Left lung (tissue), 4 donors: ENCODE measurements at regions not wholly inside any gene's neighbourhood (a gene's known extent, or its start where the extent isn't known, plus 50 kb on each side); places are given as distances from the start of the nearest gene placed in this dataset.

Experiments
- ATAC-seq: fragments of 200-7000 bp; cut with Tn5 transposase; one replicate; pipeline ENCODE4 v1.9.1; 2020; ENCODE audit warnings: moderate library complexity
- DNase-seq, 4 donors: peaks; one replicate each; pipeline ENCODE4 v3.0.0-alpha.2; 2013 to 2020
- H3K27ac ChIP-seq, 2 donors: fragments of 200-600 bp; sonication (generic) in 1 of 2; one replicate each; pipeline versions ENCODE4 v1.5.0 to v1.8.0; 2020 to 2021
- H3K27me3 ChIP-seq, 2 donors: fragments of 200-600 bp; sonication (generic) in 1 of 2; one replicate each; pipeline versions ENCODE4 v1.5.0 to v1.8.0; 2020 to 2021
- H3K36me3 ChIP-seq, 2 donors: fragments of 200-600 bp; sonication (generic) in 1 of 2; one replicate each; pipeline versions ENCODE4 v1.5.0 to v1.8.0; 2020 to 2021
- H3K4me1 ChIP-seq, 2 donors: fragments of 200-600 bp; one replicate each; pipeline ENCODE4 v1.8.0; 2021
- H3K4me3 ChIP-seq, 2 donors: fragments of 200-600 bp; sonication (generic) in 1 of 2; one replicate each; pipeline versions ENCODE4 v1.5.0 to v1.8.0; 2020 to 2021; ENCODE audit warnings: mild to moderate bottlenecking in 1 of 2
- H3K9me3 ChIP-seq, 2 donors: fragments of 200-600 bp; sonication (generic) in 1 of 2; one replicate each; pipeline versions ENCODE4 v1.5.0 to v1.8.0; 2020 to 2021
- intact Hi-C, 2 donors: fragments of 100-400 bp; cut with DNase I; formaldehyde crosslinking; loops; one replicate each; pipeline versions ENCODE4 v1.11.2 to v1.14.2; 2022
- TF ChIP-seq, protein P1 (sequence below), 2 donors: fragments of 200-600 bp; sonication (generic) in 1 of 2; IDR thresholded peaks; one replicate each; pipeline versions ENCODE4 v1.5.0 to v1.8.0; 2021; ENCODE audit warnings: antibody characterized with exemption in 2 of 2
- donor health status: DM: no; HTN: yes; CAD: no.
- donor health status: DM: no; HTN: no; CAD: no.

DNA sequence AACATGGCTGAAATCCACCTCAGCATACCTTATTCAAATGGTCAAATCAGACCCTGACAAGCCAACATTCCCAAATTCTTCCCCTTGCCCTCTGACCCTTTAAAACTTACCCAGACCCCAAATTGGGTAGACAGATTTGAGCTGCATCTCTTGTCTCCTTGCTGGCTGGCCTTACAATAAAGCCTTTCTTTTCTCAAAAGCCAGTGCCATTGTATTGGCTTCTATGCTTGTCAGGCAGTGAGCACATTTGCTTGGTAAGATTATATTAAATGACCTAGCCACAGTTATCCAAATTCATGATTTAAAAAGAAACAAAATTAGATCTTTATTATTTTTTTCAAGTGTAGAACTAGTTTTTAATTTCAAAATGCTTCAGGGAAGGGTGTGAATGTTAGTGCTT, 67.8 kb upstream of the FAM83B start:
- ATAC-seq (no peak), DNase-seq (no peak)
- peaks cover 0 to 7% of the 10 kb centered on the region in 2 donors for H3K9me3 ChIP-seq
- no peaks in the 10 kb centered on the region for H3K4me1 ChIP-seq
- no peak overlapping the region for H3K27ac ChIP-seq
- intact Hi-C loops: no loop called here
- H3K4me3 ChIP-seq: no peak overlapping the region
- TF ChIP-seq, protein P1, sequence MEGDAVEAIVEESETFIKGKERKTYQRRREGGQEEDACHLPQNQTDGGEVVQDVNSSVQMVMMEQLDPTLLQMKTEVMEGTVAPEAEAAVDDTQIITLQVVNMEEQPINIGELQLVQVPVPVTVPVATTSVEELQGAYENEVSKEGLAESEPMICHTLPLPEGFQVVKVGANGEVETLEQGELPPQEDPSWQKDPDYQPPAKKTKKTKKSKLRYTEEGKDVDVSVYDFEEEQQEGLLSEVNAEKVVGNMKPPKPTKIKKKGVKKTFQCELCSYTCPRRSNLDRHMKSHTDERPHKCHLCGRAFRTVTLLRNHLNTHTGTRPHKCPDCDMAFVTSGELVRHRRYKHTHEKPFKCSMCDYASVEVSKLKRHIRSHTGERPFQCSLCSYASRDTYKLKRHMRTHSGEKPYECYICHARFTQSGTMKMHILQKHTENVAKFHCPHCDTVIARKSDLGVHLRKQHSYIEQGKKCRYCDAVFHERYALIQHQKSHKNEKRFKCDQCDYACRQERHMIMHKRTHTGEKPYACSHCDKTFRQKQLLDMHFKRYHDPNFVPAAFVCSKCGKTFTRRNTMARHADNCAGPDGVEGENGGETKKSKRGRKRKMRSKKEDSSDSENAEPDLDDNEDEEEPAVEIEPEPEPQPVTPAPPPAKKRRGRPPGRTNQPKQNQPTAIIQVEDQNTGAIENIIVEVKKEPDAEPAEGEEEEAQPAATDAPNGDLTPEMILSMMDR (IDR thresholded peaks at IDR 0.05): no peak
- no peaks in the 10 kb centered on the region for H3K36me3 ChIP-seq
- H3K27me3 ChIP-seq: no peaks in the 10 kb centered on the region

DNA sequence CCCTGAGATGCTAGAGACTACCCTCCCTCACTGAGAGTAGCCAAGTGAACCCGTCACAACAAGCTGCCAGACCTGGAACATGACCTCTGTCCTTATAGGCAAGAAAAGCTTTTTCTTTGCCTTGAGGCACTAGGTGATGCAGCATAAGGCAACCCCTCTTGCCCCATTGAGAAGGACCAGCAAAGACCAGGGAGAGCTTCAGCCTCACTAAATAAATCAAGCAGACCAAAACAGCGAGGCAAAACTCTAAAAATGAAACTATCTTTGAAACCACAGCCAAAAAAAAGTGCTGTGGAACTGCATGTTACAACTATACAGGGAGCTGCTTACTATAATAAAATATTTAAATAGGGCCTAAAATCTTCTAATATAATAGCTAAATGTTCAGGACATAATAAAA, 62.6 kb upstream of the FAM83B start:
- H3K27me3 ChIP-seq: no peaks in the 10 kb centered on the region
- H3K4me3 ChIP-seq: no peak overlapping the region
- TF ChIP-seq, protein P1 (IDR thresholded peaks at IDR 0.05): no peak
- intact Hi-C loops: no loop called here
- ATAC-seq (no peak), DNase-seq (peak in 2 of 4 donors; percentile 5 to 7)
- no peaks in the 10 kb centered on the region for H3K9me3 ChIP-seq
- H3K27ac ChIP-seq: no peak overlapping the region
- no peaks in the 10 kb centered on the region for H3K4me1 ChIP-seq
- H3K36me3 ChIP-seq: no peaks in the 10 kb centered on the region

DNA sequence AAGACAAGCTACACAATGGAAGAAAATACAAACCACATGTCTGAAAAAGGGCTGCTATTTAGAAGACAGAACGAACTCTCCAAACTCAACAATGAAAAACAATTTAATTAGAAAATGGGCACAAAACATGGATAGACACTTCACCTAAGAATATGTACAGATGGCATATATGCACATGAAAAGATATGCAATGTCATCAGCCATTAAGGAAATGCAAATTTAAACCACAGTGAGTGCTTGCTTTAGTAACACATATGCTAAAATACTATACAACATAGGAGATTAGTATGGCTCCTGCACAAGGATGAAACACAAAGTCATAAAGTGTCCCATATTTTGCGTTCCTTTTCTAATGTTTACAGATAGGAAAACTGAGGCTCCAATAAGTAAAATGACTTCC, 60.4 kb upstream of the FAM83B start:
- no peak overlapping the region for H3K27ac ChIP-seq
- no peak for DNase-seq
- H3K4me1 ChIP-seq: no peaks in the 10 kb centered on the region
- no peak for ATAC-seq
- H3K4me3 ChIP-seq: no peak overlapping the region
- TF ChIP-seq, protein P1 (IDR thresholded peaks at IDR 0.05): no peak
- no peaks in the 10 kb centered on the region for H3K36me3 ChIP-seq
- H3K27me3 ChIP-seq: no peaks in the 10 kb centered on the region
- intact Hi-C loops: no loop called here
- H3K9me3 ChIP-seq: peaks cover 0 to 2% of the 10 kb centered on the region in 2 donors

DNA sequence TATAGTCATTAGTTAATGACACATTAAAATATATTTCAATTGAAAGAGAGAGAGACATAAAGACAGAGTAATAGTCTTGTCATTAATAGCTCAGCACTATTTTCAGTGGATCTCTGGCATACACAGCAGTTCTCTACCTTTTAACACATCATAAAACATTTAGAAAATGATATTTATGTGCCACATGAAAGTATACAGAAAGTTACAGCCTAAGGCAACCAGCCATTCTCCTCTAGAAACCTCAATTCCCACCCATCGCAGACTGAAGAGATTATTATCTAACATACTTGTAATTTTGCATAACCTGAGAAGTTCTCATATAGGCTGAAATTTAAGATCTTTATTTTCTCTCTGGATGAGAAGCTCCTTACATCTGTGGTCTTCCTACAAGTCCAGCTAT, 58.7 kb upstream of the FAM83B start:
- TF ChIP-seq, protein P1 (IDR thresholded peaks at IDR 0.05): no peak
- ATAC-seq (no peak), DNase-seq (no peak)
- H3K27me3 ChIP-seq: no peaks in the 10 kb centered on the region
- no peak overlapping the region for H3K4me3 ChIP-seq
- peaks cover 0 to 8% of the 10 kb centered on the region in 2 donors for H3K9me3 ChIP-seq
- H3K36me3 ChIP-seq: no peaks in the 10 kb centered on the region
- intact Hi-C loops: no loop called here
- no peak overlapping the region for H3K27ac ChIP-seq
- H3K4me1 ChIP-seq: no peaks in the 10 kb centered on the region
